ENCODE measurements at regions not wholly inside any gene's neighbourhood (a gene's known extent, or its start where the extent isn't known, plus 50 kb on each side); places are given as distances from the start of the nearest gene placed in this dataset.

GRCh38 chr12:126369487-126370463 is 1304.5 kb downstream of the AACS start:
- CTCF ChIA-PET = no interaction called here
- intact Hi-C loops (cut with micrococcal nuclease) = no loop called here
- peak; percentile 37 for TF ChIP-seq CTCF (conservative IDR thresholded peaks at IDR 0.05; ENCODE audit: low read depth, low read length)
- TF ChIP-seq EZH2phosphoT487 (IDR thresholded peaks at IDR 0.05; ENCODE audit: borderline replicate concordance, low read length) = no peak
- no peak overlapping the region for H3K4me3 ChIP-seq (ENCODE audit: low read length)
- no peak overlapping the region for H3K4me2 ChIP-seq (ENCODE audit: low read length)
- no peaks in the 10 kb centered on the region for H3K9me2 ChIP-seq (replicated peaks; ENCODE audit: low read length)
- DNase-seq = peak; percentile 66
- H4K20me1 ChIP-seq (ENCODE audit: low read length) = no peaks in the 10 kb centered on the region
- no peak overlapping the region for H3K9ac ChIP-seq (ENCODE audit: low read length)
- no peaks in the 10 kb centered on the region for H3K4me1 ChIP-seq (ENCODE audit: insufficient read depth, low read length)
- no peaks in the 10 kb centered on the region for H3F3A ChIP-seq (ENCODE audit: low read length, unreplicated experiment)
- H3K79me2 ChIP-seq (ENCODE audit: low read length) = no peaks in the 10 kb centered on the region
- POLR2A ChIA-PET (ENCODE audit: unreplicated experiment) = no interaction called here
- H3K36me3 ChIP-seq (ENCODE audit: low read depth, low read length) = no peaks in the 10 kb centered on the region
- no peak overlapping the region for H2AFZ ChIP-seq (ENCODE audit: low read length)
- no peak overlapping the region for H3K27ac ChIP-seq (ENCODE audit: low read length)
- no peaks in the 10 kb centered on the region for H3K9me3 ChIP-seq (ENCODE audit: low read length)
- no peaks in the 10 kb centered on the region for H3K27me3 ChIP-seq (ENCODE audit: low read length)
- BruUV-seq (replicated peaks) = no TSS peak
- ATAC-seq = no peak

- Histone ChIP-seq H3K79me2 (ENCODE audit: low read length) (no peaks in the 10 kb centered on the region), H3K9ac (ENCODE audit: low read length) (no peak overlapping the region), H3K27me3 (ENCODE audit: low read length) (no peaks in the 10 kb centered on the region), H3K9me2 (replicated peaks; ENCODE audit: low read length) (no peaks in the 10 kb centered on the region), H3K36me3 (ENCODE audit: low read depth, low read length) (no peaks in the 10 kb centered on the region), H3K4me2 (ENCODE audit: low read length) (no peak overlapping the region), H2AFZ (ENCODE audit: low read length) (no peak overlapping the region), H3K4me3 (ENCODE audit: low read length) (no peak overlapping the region), H3F3A (ENCODE audit: low read length, unreplicated experiment) (no peaks in the 10 kb centered on the region), H3K9me3 (ENCODE audit: low read length) (no peaks in the 10 kb centered on the region; the same call in 1 of the 2 replicates), H3K4me1 (ENCODE audit: insufficient read depth, low read length) (no peaks in the 10 kb centered on the region), H4K20me1 (ENCODE audit: low read length) (no peaks in the 10 kb centered on the region), H3K27ac (ENCODE audit: low read length) (no peak overlapping the region)
- no peak for ATAC-seq
- TF ChIP-seq CTCF (conservative IDR thresholded peaks at IDR 0.05; ENCODE audit: low read depth, low read length) (no peak), EZH2phosphoT487 (IDR thresholded peaks at IDR 0.05; ENCODE audit: borderline replicate concordance, low read length) (no peak), EZH2 (IDR thresholded peaks at IDR 0.05; ENCODE audit: low read length, unreplicated experiment) (no peak)
- intact Hi-C loops (cut with micrococcal nuclease) = no loop called here
- CTCF ChIA-PET = no interaction called here
- BruUV-seq (replicated peaks) = no TSS peak
- no peak for DNase-seq
- POLR2A ChIA-PET (ENCODE audit: unreplicated experiment) = no interaction called here
Measured at GRCh38 chr12:126383506-126383905, 1318.3 kb downstream of the AACS start.

GRCh38 chr12:126384026-126384564 is 1318.9 kb downstream of the AACS start:
- Histone ChIP-seq H3K9me3 (ENCODE audit: low read length) (0 out of 2 replicates have a peak, but pooled peaks cover 5% of the 10 kb centered on the region), H3K9ac (ENCODE audit: low read length) (no peak overlapping the region), H3K27ac (ENCODE audit: low read length) (no peak overlapping the region), H3K9me2 (replicated peaks; ENCODE audit: low read length) (no peaks in the 10 kb centered on the region), H3K4me3 (ENCODE audit: low read length) (no peak overlapping the region), H3K79me2 (ENCODE audit: low read length) (no peaks in the 10 kb centered on the region), H3K4me2 (ENCODE audit: low read length) (no peak overlapping the region), H3K36me3 (ENCODE audit: low read depth, low read length) (no peaks in the 10 kb centered on the region), H3K27me3 (ENCODE audit: low read length) (no peaks in the 10 kb centered on the region), H3F3A (ENCODE audit: low read length, unreplicated experiment) (no peaks in the 10 kb centered on the region), H4K20me1 (ENCODE audit: low read length) (no peaks in the 10 kb centered on the region), H2AFZ (ENCODE audit: low read length) (no peak overlapping the region), H3K4me1 (ENCODE audit: insufficient read depth, low read length) (no peaks in the 10 kb centered on the region)
- no peak for TF ChIP-seq EZH2 (IDR thresholded peaks at IDR 0.05; ENCODE audit: low read length, unreplicated experiment)
- TF ChIP-seq EZH2phosphoT487 (IDR thresholded peaks at IDR 0.05; ENCODE audit: borderline replicate concordance, low read length) = no peak
- no peak for TF ChIP-seq CTCF (conservative IDR thresholded peaks at IDR 0.05; ENCODE audit: low read depth, low read length)
- ChIA-PET CTCF (no interaction called here), POLR2A (ENCODE audit: unreplicated experiment) (no interaction called here)
- DNase-seq = no peak
- BruUV-seq (replicated peaks) = no TSS peak
- no peak for ATAC-seq
- intact Hi-C loops (cut with micrococcal nuclease) = no loop called here

Data from PC-3 (cell line).